K562 (cell line): ENCODE measurements at regions not wholly inside any gene's neighbourhood (a gene's known extent, or its start where the extent isn't known, plus 50 kb on each side); places are given as distances from the start of the nearest gene placed in this dataset.

Experiments
- ATAC-seq: fragments of 200-7000 bp; cut with Tn5 transposase; 3 replicates; pipeline ENCODE4 v1.9.1; 2020; ENCODE audit warnings: moderate library complexity
- BruUV-seq: library from RNA; stranded (reverse); fragments of 400-500 nt; replicated peaks from 2 replicates; lab custom pipeline; 2021; lab: Mats Ljungman, UMichigan
- CTCF ChIA-PET: fragments of 300-600 bp; formaldehyde crosslinking; extraction: SDS; loops from one replicate; lab custom pipeline; 2021; ENCODE audit warnings: low intra/inter-chr PET ratio; lab: Yijun Ruan, JAX
- POLR2A ChIA-PET: fragments of 300-600, 350-650 bp; sonication (Branson Sonifier 250); formaldehyde crosslinking; extraction: SDS; loops from one replicate; lab custom pipeline; 2021; ENCODE audit warnings: antibody characterized with exemption, inconsistent platforms; lab: Yijun Ruan, JAX
- DNase-seq, 4 experiments: peaks; one replicate each; pipeline versions ENCODE4 v3.0.0 to v3.0.0-alpha.2; 2011 to 2018; ENCODE audit warnings: low spot score in 3 of 4, mixed read lengths in 3 of 4; ENCODE audit errors: extremely low read depth in 1 of 4
- FAIRE-seq: peaks from 2 replicates; lab custom pipeline; 2011; peaks lifted over from hg19 to GRCh38; lab: Jason Lieb, UNC
- H2AFZ ChIP-seq: 2 replicates; pipeline ENCODE4 v1.6.0; 2011; ENCODE audit warnings: low read depth, low read length, control low read depth, inconsistent platforms
- H3K27ac ChIP-seq: fragments of 200-600 bp; 3 replicates; pipeline ENCODE4 v1.8.0; 2011; ENCODE audit warnings: low read depth, mild to moderate bottlenecking, control low read depth, inconsistent platforms, low read length, moderate library complexity, mixed read lengths; ENCODE audit errors: extremely low read depth
- H3K27me3 ChIP-seq, 2 experiments: fragments of 300-600 bp in 1 of 2; 2 replicates in 1 of 2; 3 replicates in 1 of 2; pipeline versions ENCODE4 v1.6.0 to v1.8.0; 2011; ENCODE audit warnings: inconsistent platforms in 2 of 2, low read length in 2 of 2, mild to moderate bottlenecking in 1 of 2, mixed read lengths in 1 of 2, moderate library complexity in 1 of 2; ENCODE audit not compliant: control insufficient read depth in 2 of 2, insufficient read depth in 2 of 2
- H3K36me3 ChIP-seq: fragments of 300-600 bp; 3 replicates; pipeline ENCODE4 v1.8.0; 2011; ENCODE audit warnings: mild to moderate bottlenecking, low read length, inconsistent platforms; ENCODE audit not compliant: control insufficient read depth, insufficient read depth
- H3K4me1 ChIP-seq, 2 experiments: fragments of 200-600 bp in 1 of 2; replicated peaks in 1 of 2; 2 replicates in 1 of 2; 3 replicates in 1 of 2; pipeline versions ENCODE4 v1.5.1 to v1.8.0; 2011; ENCODE audit warnings: inconsistent platforms in 2 of 2, low read length in 2 of 2, mild to moderate bottlenecking in 1 of 2, mixed read lengths in 1 of 2, moderate library complexity in 1 of 2; ENCODE audit not compliant: control insufficient read depth in 2 of 2, insufficient read depth in 2 of 2
- H3K4me2 ChIP-seq: 2 replicates; pipeline ENCODE4 v1.6.1; 2011; ENCODE audit warnings: low read length, control low read depth, inconsistent platforms, mixed read lengths; ENCODE audit not compliant: insufficient read depth
- H3K4me3 ChIP-seq: fragments of 200-600 bp; sonication (generic), shearing (Covaris generic); 2 replicates; pipeline ENCODE4 v1.5.1; 2016; ENCODE audit warnings: control low read depth, inconsistent platforms
- H3K79me2 ChIP-seq: fragments of 200-600 bp; 3 replicates; pipeline ENCODE4 v1.8.0; 2011; ENCODE audit warnings: low read length, inconsistent platforms; ENCODE audit not compliant: control insufficient read depth, insufficient read depth
- H3K9ac ChIP-seq, 2 experiments: 2 replicates each; pipeline versions ENCODE4 v1.6.0 to v1.6.1; 2011; ENCODE audit warnings: low read depth in 2 of 2, low read length in 2 of 2, control low read depth in 1 of 2, inconsistent platforms in 1 of 2, mild to moderate bottlenecking in 1 of 2, mixed read lengths in 1 of 2; ENCODE audit not compliant: insufficient read depth in 1 of 2
- H3K9me1 ChIP-seq: one replicate; pipeline ENCODE4 v1.6.0; 2011; ENCODE audit warnings: inconsistent platforms, mild to moderate bottlenecking, low read length, moderate library complexity; ENCODE audit not compliant: control insufficient read depth, insufficient read depth
- H3K9me3 ChIP-seq: replicated peaks from 2 replicates; pipeline ENCODE4 v1.5.1; 2011; ENCODE audit warnings: low read depth, low read length, inconsistent platforms; ENCODE audit not compliant: control insufficient read depth, insufficient read depth
- H4K20me1 ChIP-seq: replicated peaks from 2 replicates; pipeline ENCODE4 v1.6.1; 2011; ENCODE audit warnings: low read length, inconsistent platforms, mixed read lengths; ENCODE audit not compliant: control insufficient read depth, insufficient read depth
- BHLHE40 ChIP-seq: IDR thresholded peaks from 2 replicates; pipeline ENCODE4 v1.6.1; 2011; ENCODE audit warnings: low read length, improper control_type of control experiment
- E2F8 ChIP-seq: fragments of 450-650 bp; IDR thresholded peaks from 2 replicates; pipeline ENCODE4 v1.7.1; 2018; ENCODE audit warnings: mild to moderate bottlenecking, low read depth; ENCODE audit not compliant: partially characterized antibody
- HIVEP1 ChIP-seq: fragments of 250-450 bp; sonication (Bioruptor Pico); IDR thresholded peaks from 2 replicates; pipeline ENCODE4 v1.4.0; 2020; ENCODE audit warnings: mild to moderate bottlenecking
- MBD2 ChIP-seq: sonication (generic); IDR thresholded peaks from 2 replicates; pipeline ENCODE4 v1.6.1; 2016; ENCODE audit warnings: low read depth, borderline replicate concordance
- NKRF ChIP-seq: fragments of 450-650 bp; IDR thresholded peaks from 2 replicates; pipeline ENCODE4 v1.6.1; 2016; ENCODE audit warnings: borderline replicate concordance
- PHB ChIP-seq: fragments of 250-450 bp; sonication (Bioruptor Pico); IDR thresholded peaks from 2 replicates; pipeline ENCODE4 v1.5.0; 2021
- TARDBP ChIP-seq: fragments of 450-650 bp; IDR thresholded peaks from 2 replicates; pipeline ENCODE4 v1.6.1; 2016
- ZBTB7A ChIP-seq: IDR thresholded peaks from 2 replicates; pipeline ENCODE4 v1.6.1; 2011; ENCODE audit warnings: low read depth, mild to moderate bottlenecking, low read length, moderate library complexity, borderline replicate concordance; ENCODE audit not compliant: control insufficient read depth
- ZC3H4 ChIP-seq: sonication (generic); formaldehyde crosslinking; IDR thresholded peaks from 2 replicates; pipeline ENCODE4 v1.9.0; 2021; ENCODE audit warnings: missing genetic modification reagents, borderline replicate concordance
- ZFP36 ChIP-seq: fragments of 150-350 bp; IDR thresholded peaks from 2 replicates; pipeline ENCODE4 v1.6.1; 2018; ENCODE audit warnings: low read length, low read depth; ENCODE audit not compliant: partially characterized antibody
- ZNF121 ChIP-seq: sonication (generic); formaldehyde crosslinking; conservative IDR thresholded peaks from 2 replicates; pipeline ENCODE4 v1.8.0; 2022; ENCODE audit warnings: missing genetic modification reagents
- ZNF165 ChIP-seq: fragments of 250-450 bp; sonication (Bioruptor Pico); IDR thresholded peaks from 2 replicates; pipeline ENCODE4 v1.4.0; 2020; ENCODE audit warnings: borderline replicate concordance
- ZNF311 ChIP-seq: fragments of 250-450 bp; sonication (Bioruptor Pico); IDR thresholded peaks from 2 replicates; pipeline ENCODE4 v1.4.0; 2020; ENCODE audit warnings: mild to moderate bottlenecking, moderate library complexity
- ZNF347 ChIP-seq: fragments of 450-650 bp; formaldehyde crosslinking; IDR thresholded peaks from 2 replicates; pipeline ENCODE4 v1.4.0; 2020; ENCODE audit warnings: low read depth, mild to moderate bottlenecking, moderate library complexity
- ZNF644 ChIP-seq: fragments of 200-800 bp; sonication (Bioruptor generic); IDR thresholded peaks from 2 replicates; pipeline ENCODE4 v1.6.1; 2016; ENCODE audit warnings: low read depth, missing genetic modification characterization, missing compliant biosample characterization
- WGBS: fragments of 100-300 bp; shearing (Covaris generic); methylation state at CpG from one replicate; pipeline ENCODE4 v1.1.6; 2016; ENCODE audit warnings: low coverage, mixed read lengths; ENCODE audit not compliant: insufficient coverage; ENCODE audit errors: missing lambda C conversion rate; 5-methylcytosine and 5-hydroxymethylcytosine counted together
- in situ Hi-C: fragments of 300-500 bp; cut with MboI; formaldehyde crosslinking; loops from 4 replicates; pipeline ENCODE4 v1.15.0; 2018; ENCODE audit warnings: inconsistent platforms, mixed read lengths
- intact Hi-C: fragments of 100-400 bp; cut with micrococcal nuclease; formaldehyde crosslinking; loops from 2 replicates; pipeline ENCODE4 v1.14.2; 2022
- TF ChIP-seq, protein P1 (sequence below): sonication (generic); IDR thresholded peaks from 2 replicates; pipeline ENCODE4 v1.6.1; 2016
- TF ChIP-seq, protein P2 (sequence below): fragments of 250-450 bp; sonication (Bioruptor Pico); IDR thresholded peaks from 2 replicates; pipeline ENCODE4 v1.6.1; 2021; ENCODE audit warnings: mild to moderate bottlenecking

- Histone ChIP-seq H3K4me1 (no peaks in the 10 kb centered on the region), H3K9me1 (no peaks in the 10 kb centered on the region), H3K36me3 (no peaks in the 10 kb centered on the region), H3K27me3 (no peaks in the 10 kb centered on the region), H3K4me2 (no peak overlapping the region), H3K9me3 (no peaks in the 10 kb centered on the region), H2AFZ (no peak overlapping the region), H3K9ac (no peak overlapping the region), H3K27ac (no peak overlapping the region), H3K4me3 (no peak overlapping the region), H4K20me1 (no peaks in the 10 kb centered on the region), H3K79me2 (no peaks in the 10 kb centered on the region)
- 0% methylated on average over 1 of the region's 1 CpG for WGBS
- no peak for DNase-seq
- BruUV-seq, result no TSS peak
- in situ Hi-C loops, result no loop called here
- ChIA-PET POLR2A (no interaction called here), CTCF (no interaction called here)
- FAIRE-seq, result no peak
- ATAC-seq, result no peak
- intact Hi-C loops, result no loop called here
- no peak for TF ChIP-seq HIVEP1 (CRISPR knock-in tag)
- no peak for TF ChIP-seq NKRF
- no peak for TF ChIP-seq TARDBP
- TF ChIP-seq ZNF311 (CRISPR knock-in tag), result no peak
- no peak for TF ChIP-seq ZC3H4 (CRISPR knock-in tag)
- TF ChIP-seq ZNF644, result no peak
- TF ChIP-seq, protein P1, sequence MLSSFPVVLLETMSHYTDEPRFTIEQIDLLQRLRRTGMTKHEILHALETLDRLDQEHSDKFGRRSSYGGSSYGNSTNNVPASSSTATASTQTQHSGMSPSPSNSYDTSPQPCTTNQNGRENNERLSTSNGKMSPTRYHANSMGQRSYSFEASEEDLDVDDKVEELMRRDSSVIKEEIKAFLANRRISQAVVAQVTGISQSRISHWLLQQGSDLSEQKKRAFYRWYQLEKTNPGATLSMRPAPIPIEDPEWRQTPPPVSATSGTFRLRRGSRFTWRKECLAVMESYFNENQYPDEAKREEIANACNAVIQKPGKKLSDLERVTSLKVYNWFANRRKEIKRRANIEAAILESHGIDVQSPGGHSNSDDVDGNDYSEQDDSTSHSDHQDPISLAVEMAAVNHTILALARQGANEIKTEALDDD, result no peak
- TF ChIP-seq ZNF121 (CRISPR knock-in tag), result no peak
- TF ChIP-seq ZFP36, result no peak
- no peak for TF ChIP-seq E2F8
- no peak for TF ChIP-seq MBD2
- no peak for TF ChIP-seq BHLHE40
- no peak for TF ChIP-seq ZNF165 (CRISPR knock-in tag)
- TF ChIP-seq, protein P2, sequence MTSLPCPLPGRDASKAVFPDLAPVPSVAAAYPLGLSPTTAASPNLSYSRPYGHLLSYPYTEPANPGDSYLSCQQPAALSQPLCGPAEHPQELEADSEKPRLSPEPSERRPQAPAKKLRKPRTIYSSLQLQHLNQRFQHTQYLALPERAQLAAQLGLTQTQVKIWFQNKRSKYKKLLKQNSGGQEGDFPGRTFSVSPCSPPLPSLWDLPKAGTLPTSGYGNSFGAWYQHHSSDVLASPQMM, result no peak
- no peak for TF ChIP-seq ZBTB7A
- no peak for TF ChIP-seq PHB (CRISPR knock-in tag)
- TF ChIP-seq ZNF347 (CRISPR knock-in tag), result no peak
Measured at GRCh38 chr5:60206234-60206633, 312.7 kb upstream of the PDE4D start.
